ENCODE measurements at regions not wholly inside any gene's neighbourhood (a gene's known extent, or its start where the extent isn't known, plus 50 kb on each side); places are given as distances from the start of the nearest gene placed in this dataset.

DNA sequence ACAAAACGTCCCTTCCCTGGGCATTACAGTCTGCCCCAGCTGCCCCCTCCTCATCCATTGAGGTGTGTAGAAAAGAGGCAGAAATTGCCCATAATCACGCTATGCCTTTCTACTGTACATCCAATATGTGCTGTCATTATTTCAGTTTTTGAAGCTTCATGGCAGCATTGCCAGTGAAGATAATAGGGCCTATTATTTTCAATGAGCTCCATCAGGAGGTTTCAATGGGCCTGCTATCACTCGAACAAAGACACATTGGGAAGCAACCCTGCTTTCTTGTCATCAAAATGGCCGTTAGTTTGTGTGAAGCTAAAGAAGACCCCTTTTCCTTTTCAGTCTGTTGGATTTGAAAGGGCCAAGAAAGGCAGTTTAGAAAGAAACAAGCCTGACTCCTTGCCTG lies 653.8 kb downstream of the NOVA1 start:
- H3K4me2 ChIP-seq (ENCODE audit: low read length), result no peak overlapping the region
- no peak overlapping the region for H3K4me3 ChIP-seq (ENCODE audit: low read depth, low read length)
- no peak overlapping the region for H2AFZ ChIP-seq
- no peaks in the 10 kb centered on the region for H3K9me3 ChIP-seq (ENCODE audit: control insufficient read depth, low read length)
- no peaks in the 10 kb centered on the region for H3K79me2 ChIP-seq
- no peak overlapping the region for H3K27ac ChIP-seq
- TF ChIP-seq, protein P1, sequence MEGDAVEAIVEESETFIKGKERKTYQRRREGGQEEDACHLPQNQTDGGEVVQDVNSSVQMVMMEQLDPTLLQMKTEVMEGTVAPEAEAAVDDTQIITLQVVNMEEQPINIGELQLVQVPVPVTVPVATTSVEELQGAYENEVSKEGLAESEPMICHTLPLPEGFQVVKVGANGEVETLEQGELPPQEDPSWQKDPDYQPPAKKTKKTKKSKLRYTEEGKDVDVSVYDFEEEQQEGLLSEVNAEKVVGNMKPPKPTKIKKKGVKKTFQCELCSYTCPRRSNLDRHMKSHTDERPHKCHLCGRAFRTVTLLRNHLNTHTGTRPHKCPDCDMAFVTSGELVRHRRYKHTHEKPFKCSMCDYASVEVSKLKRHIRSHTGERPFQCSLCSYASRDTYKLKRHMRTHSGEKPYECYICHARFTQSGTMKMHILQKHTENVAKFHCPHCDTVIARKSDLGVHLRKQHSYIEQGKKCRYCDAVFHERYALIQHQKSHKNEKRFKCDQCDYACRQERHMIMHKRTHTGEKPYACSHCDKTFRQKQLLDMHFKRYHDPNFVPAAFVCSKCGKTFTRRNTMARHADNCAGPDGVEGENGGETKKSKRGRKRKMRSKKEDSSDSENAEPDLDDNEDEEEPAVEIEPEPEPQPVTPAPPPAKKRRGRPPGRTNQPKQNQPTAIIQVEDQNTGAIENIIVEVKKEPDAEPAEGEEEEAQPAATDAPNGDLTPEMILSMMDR (IDR thresholded peaks at IDR 0.05), result no peak
- no peak overlapping the region for H3K9ac ChIP-seq
- no peaks in the 10 kb centered on the region for H3K4me1 ChIP-seq
- H3K27me3 ChIP-seq (ENCODE audit: control insufficient read depth, insufficient read depth, low read length), result no peaks in the 10 kb centered on the region
- H3K36me3 ChIP-seq (ENCODE audit: control insufficient read depth, insufficient read depth, low read length), result no peaks in the 10 kb centered on the region

DNA sequence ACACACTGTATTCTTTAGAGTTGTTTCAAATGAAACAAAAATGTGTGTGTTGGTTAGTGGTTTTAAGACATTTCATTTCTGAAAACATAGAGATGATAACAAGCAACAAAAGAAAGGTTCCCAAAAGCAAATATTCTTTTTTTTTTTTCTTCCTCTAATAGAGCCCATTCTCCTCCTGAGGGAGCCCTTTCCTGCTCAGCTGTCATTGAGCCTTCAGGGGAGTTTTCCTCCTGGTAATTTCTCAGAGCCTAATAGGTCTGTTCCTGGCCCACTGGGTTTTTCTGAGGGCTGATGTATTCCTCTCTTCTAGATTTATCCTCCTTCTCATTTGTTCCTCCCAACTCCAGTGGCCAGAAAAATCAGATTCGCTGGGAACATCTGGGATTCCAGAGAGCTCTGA lies 654.5 kb downstream of the NOVA1 start:
- no peaks in the 10 kb centered on the region for H3K4me1 ChIP-seq
- no peaks in the 10 kb centered on the region for H3K27me3 ChIP-seq (ENCODE audit: control insufficient read depth, insufficient read depth, low read length)
- no peak overlapping the region for H3K9ac ChIP-seq
- TF ChIP-seq, protein P1 (IDR thresholded peaks at IDR 0.05), result no peak
- H2AFZ ChIP-seq, result no peak overlapping the region
- no peaks in the 10 kb centered on the region for H3K79me2 ChIP-seq
- no peak overlapping the region for H3K27ac ChIP-seq
- no peak overlapping the region for H3K4me3 ChIP-seq (ENCODE audit: low read depth, low read length)
- no peaks in the 10 kb centered on the region for H3K36me3 ChIP-seq (ENCODE audit: control insufficient read depth, insufficient read depth, low read length)
- no peaks in the 10 kb centered on the region for H3K9me3 ChIP-seq (ENCODE audit: control insufficient read depth, low read length)
- H3K4me2 ChIP-seq (ENCODE audit: low read length), result no peak overlapping the region

DNA sequence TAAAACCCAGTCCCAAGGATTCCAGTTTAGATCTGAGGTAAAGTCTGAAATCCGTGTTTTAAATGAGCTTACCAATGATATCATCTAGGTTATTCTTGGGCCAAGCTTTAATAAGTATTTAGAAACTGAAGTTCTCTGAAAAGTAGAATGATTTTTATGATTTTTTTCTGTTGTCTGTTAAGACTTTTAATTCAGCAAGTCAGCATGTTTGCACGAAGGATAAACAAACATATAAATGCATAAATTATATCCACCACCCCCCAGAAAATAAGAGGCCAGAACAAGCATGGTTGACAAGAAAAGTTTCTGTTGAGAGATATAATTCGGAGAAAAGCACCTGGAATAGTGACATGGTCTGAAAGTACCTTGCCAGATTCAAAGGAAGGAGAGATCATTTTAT lies 655.7 kb downstream of the NOVA1 start:
- no peaks in the 10 kb centered on the region for H3K4me1 ChIP-seq
- H3K79me2 ChIP-seq, result no peaks in the 10 kb centered on the region
- TF ChIP-seq, protein P1 (IDR thresholded peaks at IDR 0.05), result no peak
- no peaks in the 10 kb centered on the region for H3K36me3 ChIP-seq (ENCODE audit: control insufficient read depth, insufficient read depth, low read length)
- no peaks in the 10 kb centered on the region for H3K27me3 ChIP-seq (ENCODE audit: control insufficient read depth, insufficient read depth, low read length)
- no peak overlapping the region for H3K4me3 ChIP-seq (ENCODE audit: low read depth, low read length)
- H3K27ac ChIP-seq, result no peak overlapping the region
- H3K4me2 ChIP-seq (ENCODE audit: low read length), result no peak overlapping the region
- no peaks in the 10 kb centered on the region for H3K9me3 ChIP-seq (ENCODE audit: control insufficient read depth, low read length)
- H2AFZ ChIP-seq, result no peak overlapping the region
- no peak overlapping the region for H3K9ac ChIP-seq

DNA sequence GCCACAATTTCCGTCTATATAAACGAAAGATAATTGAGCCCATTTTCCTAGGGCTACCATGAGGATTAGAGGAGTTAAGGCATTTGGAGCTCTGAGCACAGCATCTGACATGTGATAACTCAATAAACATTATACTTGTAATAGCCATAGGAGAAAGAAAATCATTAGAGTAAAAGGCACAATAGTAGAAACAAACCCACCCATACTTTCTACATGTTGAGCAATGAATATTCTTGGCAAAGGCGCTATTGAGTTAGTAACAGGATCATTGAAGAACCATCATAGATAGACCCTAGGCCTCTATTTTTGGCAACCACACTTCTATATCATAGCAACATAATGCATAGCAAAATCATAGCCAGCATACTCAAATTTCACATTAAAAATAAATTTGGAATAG lies 664.1 kb downstream of the NOVA1 start:
- no peak overlapping the region for H3K4me3 ChIP-seq (ENCODE audit: low read depth, low read length)
- TF ChIP-seq, protein P1 (IDR thresholded peaks at IDR 0.05), result no peak
- H3K9ac ChIP-seq, result no peak overlapping the region
- no peaks in the 10 kb centered on the region for H3K79me2 ChIP-seq
- H3K4me2 ChIP-seq (ENCODE audit: low read length), result no peak overlapping the region
- H3K9me3 ChIP-seq (ENCODE audit: control insufficient read depth, low read length), result no peaks in the 10 kb centered on the region
- no peak overlapping the region for H2AFZ ChIP-seq
- no peaks in the 10 kb centered on the region for H3K4me1 ChIP-seq
- H3K27ac ChIP-seq, result no peak overlapping the region
- no peaks in the 10 kb centered on the region for H3K27me3 ChIP-seq (ENCODE audit: control insufficient read depth, insufficient read depth, low read length)
- no peaks in the 10 kb centered on the region for H3K36me3 ChIP-seq (ENCODE audit: control insufficient read depth, insufficient read depth, low read length)

DNA sequence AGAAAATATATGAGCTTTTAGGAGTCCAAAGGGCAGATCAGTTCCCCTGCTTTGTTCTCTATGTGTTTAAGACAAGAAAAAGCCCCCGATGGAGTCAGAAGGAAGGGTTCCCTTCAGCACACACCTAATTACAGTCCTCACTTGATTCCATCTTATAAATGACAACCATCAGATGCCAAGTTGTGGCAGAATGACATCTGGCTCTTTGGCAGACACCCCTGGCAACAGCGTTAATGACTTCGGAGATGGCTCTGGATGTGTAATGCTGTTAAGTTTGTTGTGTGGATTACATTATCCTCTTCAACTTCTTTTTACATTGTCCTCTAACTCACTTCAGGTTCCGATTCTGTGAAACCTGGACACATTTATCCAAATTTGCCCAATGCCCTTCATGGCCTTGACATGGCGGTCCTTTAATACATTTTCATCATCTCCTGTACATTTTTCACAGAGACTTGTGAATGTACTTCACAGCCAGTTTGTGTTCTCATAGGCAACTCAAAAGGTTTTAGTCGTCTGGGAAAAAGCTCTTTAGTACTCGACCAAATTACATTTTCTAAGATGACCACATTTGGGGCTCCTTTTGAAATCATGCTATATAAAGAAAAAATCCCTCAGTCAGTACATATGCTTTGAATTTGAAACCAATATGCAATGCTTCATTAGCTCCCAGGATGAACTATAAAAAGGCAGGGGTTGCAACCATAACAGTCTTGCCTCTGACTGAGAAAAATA lies 667.8 kb downstream of the NOVA1 start:
- H3K27me3 ChIP-seq (ENCODE audit: control insufficient read depth, insufficient read depth, low read length), result no peaks in the 10 kb centered on the region
- no peaks in the 10 kb centered on the region for H3K79me2 ChIP-seq
- H3K36me3 ChIP-seq (ENCODE audit: control insufficient read depth, insufficient read depth, low read length), result no peaks in the 10 kb centered on the region
- TF ChIP-seq, protein P1 (IDR thresholded peaks at IDR 0.05), result no peak
- H3K4me1 ChIP-seq, result no peaks in the 10 kb centered on the region
- no peaks in the 10 kb centered on the region for H3K9me3 ChIP-seq (ENCODE audit: control insufficient read depth, low read length)
- H2AFZ ChIP-seq, result no peak overlapping the region
- no peak overlapping the region for H3K27ac ChIP-seq
- H3K4me3 ChIP-seq (ENCODE audit: low read depth, low read length), result no peak overlapping the region
- H3K9ac ChIP-seq, result no peak overlapping the region
- H3K4me2 ChIP-seq (ENCODE audit: low read length), result no peak overlapping the region
